SIG-M5 (cell line): ENCODE measurements at regions not wholly inside any gene's neighbourhood (a gene's known extent, or its start where the extent isn't known, plus 50 kb on each side); places are given as distances from the start of the nearest gene placed in this dataset.

Experiments used
- DNase-seq: peaks from one replicate; lab custom pipeline; 2025; lab: John Stamatoyannopoulos, UW

DNA sequence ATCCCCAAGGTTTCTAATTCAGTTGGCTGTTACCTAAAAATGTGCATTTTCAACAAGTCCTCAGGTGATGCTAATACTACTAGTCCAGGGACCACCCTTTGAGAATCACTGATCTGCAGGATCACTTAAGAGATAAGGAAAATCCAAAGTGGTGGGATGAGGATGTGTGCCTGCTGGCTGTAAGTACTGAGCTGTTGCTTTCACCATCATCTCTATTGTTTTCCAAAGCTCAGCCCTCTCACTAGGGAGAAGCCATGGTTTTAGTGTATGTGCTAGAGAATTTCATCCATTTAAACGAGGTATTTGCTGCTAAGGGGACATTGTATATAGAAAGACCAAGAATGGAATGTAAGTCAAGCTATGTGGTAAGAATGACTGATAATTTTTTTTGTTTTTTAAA is 202.3 kb downstream of the KIF21A start:
- DNase-seq: no peak

DNA sequence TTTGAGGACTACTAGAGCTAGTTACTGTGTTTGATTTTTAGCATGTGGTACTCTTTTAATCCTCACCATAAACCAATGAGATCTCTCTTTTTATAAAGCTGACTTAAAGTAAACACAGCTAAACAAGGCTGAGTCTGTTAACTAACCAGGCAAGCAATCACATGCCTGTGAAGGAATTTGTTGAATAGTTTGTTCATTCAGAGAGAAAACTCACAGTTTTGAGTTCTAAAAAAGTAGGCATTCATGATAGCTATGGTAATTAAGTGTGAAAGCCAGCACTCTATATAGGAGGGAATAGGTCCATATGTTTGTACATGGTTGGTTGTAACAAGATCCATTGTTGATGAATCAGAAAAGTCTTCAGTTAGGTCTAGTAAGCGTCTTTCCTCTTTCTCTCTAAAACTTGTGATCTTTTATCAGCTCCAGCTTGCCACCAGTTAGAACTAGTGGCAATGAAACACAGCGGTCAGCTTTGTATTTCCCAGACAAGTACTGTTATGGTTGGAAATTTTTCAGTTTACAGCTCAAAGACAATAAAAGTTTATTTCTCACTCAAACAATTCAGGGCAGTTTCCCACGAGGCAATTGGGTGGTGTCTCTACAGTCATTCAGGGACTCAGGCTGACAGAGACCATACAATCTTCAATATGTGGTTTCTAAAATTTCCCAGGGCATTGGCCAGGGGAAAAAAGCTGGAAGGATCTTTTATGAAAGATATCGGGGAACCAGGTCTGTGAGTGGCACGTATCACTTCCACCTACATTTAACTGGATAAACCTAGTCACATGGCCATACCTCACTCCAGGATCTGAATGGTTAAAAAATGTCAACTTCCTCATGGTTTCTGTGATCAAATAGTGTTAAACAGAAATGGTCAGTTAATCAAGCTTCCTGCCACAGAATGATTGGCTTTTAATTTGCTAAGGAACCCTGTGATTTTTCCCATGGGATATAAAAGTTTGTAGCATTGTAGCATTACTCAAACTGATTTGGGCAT is 203.1 kb downstream of the KIF21A start:
- DNase-seq: no peak

GRCh38 chr12:39237004-39237403 is 205.9 kb downstream of the KIF21A start:
- DNase-seq: no peak

DNA sequence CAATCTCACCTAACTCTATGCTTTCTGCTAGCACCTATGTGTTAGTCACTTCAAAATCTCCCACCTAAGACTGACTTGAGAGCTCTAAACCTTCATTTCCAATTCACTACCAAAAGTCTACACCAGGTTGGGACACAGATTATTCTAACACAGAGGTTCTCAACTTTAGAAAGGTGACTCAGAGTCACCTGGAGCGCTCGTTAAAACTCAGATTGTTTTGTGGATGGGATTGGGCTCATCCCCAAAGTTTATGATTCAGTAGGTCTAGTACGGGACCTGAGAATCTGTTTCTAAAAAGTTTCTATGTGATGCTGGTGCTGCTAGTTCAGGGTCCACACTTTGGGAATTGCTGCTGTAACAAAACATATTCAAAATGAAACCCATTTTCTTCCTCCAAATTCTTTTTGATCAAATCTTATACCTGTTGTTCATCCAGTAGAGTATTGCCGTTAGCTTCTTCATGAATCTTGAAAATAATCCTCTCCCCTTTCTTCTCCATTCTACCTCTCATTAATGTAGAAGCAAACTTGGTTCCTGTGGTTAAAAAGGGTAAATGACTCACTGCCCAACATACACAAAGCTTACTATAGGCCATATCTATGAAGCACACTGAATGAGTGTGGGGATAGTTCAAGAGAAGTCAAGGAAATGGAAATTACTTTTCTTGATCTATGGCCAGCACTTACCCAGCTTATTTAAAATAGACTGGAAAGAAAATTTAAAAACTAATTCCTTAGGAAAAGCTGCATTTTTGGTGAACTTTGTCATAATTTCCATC is 206.7 kb downstream of the KIF21A start:
- DNase-seq: no peak

- no peak for DNase-seq
Measured at GRCh38 chr12:39230086-39230485, 212.8 kb downstream of the KIF21A start.

GRCh38 chr12:39227218-39227617 is 215.7 kb downstream of the KIF21A start:
- DNase-seq: no peak

DNA sequence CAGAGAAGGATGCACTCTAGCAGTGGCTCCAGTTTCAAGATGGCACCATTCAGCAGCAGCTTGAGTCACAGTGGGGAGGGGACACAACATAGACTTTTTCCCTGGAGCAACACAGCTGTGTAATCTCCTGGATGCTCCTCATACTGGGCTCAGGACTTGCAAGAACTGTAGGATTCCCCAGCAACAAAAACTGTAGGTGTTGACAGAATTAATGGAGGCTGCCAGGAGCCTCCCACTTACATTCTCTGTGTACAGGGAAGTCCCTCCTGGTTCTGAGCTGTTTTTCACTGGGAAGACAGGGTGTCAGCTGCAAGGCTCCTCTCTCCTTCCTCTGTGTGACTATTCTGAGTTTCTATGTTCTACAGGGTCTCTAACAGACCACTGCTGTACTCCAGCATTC is 217.9 kb downstream of the KIF21A start:
- no peak for DNase-seq

- no peak for DNase-seq
Measured at GRCh38 chr12:39205969-39206368, 237.0 kb downstream of the KIF21A start.

DNA sequence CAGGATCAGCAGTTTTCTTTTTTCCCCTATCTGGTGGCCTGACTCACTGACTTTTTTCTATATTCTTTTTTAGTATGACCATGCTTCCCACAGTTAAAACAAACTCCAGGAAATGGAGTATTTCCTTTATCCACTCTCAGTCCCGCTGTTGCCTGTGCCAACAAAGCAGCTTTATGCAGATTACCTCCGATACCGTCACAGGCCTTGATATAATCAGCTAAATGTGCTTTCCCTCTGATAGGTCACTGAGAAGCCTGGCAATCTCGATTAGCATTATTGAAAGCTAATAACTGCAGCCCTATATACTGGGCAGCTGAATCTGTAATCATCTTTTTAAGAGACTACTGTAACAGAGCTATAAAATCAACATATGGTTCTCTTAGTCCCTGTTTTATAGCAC is 243.6 kb downstream of the KIF21A start:
- no peak for DNase-seq

GRCh38 chr12:39188689-39189088 is 254.2 kb downstream of the KIF21A start:
- no peak for DNase-seq

DNA sequence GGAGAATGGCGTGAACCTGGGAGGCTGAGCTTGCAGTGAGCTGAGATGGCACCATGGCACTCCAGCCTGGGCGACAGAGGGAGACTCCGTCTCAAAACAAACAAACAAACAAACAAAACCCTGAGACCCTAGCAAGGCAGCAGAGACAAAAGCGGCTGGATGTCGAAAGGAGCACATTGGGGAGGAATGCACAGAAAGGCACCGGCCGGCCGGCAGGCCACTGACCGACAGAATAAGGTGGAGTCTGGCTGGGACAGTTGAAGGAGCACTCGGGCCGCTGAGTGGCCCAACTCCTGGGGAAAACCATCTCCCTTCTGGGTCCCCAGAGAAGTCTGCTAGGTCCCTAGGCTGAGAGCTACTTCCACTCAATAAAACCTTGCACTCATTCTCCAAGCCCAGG is 256.2 kb downstream of the KIF21A start:
- DNase-seq: no peak

GRCh38 chr12:39178837-39179236 is 264.1 kb downstream of the KIF21A start:
- DNase-seq: no peak

DNA sequence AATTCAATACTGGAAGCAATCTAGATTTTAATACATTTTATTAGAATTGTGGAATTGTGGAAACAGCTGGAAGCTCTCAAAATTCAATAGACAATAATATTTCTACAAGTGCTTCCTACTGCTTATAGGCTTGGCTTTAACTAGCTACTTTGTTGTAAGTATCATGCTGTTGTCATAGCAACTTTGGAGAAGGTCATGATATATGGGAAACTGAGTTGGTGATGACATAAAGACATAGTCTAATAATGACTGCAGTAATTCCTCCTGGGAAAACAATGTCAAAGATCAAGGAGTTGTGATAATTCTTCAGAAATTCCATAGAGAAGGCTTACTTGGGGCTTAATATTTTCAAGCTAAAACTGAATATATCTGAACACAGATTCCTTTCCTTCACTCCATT is 266.6 kb downstream of the KIF21A start:
- DNase-seq: no peak

DNA sequence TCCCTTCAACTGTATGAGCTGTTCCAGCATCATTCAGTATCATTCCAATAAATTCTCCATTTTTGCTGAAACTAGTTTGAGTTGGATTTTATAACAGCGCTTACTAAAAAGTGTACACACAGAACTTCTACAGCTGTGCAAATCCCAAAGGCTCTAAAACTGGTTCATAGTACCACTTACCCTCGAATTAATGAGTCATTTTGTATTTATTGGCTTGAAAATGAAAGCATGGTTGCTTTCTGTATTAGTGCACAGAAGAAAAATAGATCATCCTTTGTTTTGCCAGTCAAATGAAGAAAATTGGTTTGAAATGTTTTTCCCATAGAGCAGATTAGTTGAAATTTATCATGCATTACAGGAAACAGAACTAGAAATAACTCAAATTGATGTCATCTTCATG is 268.3 kb upstream of the CPNE8 start:
- DNase-seq: no peak

- DNase-seq: no peak
Measured at GRCh38 chr12:39165338-39165737, 259.9 kb upstream of the CPNE8 start.

DNA sequence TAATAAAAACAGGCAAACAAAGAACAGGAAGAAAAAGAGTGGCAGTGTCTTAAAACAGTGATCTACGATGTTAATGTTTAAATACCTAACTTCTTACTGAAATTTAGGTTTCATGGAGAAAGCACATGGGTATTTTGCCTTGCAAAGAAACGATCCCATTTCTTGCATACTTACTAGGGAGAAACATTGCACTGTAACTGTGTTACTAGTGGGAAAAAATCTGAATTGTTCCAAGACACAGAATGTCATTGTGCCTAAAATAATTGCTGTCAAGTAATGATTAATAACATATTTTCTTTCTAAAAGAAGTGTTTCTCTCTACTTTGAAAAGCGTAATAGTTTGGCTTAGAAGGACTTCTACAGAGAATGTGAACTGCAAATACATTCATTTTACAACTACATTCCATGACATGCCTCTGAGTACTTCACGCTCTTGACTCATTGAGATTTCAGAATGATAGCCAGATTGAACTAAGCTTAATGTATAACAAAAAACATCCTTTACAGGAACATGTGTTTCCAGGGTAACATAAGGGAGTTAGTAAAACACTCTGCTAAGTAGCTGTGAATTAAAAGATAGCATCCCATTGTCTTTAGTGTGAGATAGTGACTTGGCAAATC is 256.2 kb upstream of the CPNE8 start:
- no peak for DNase-seq

DNA sequence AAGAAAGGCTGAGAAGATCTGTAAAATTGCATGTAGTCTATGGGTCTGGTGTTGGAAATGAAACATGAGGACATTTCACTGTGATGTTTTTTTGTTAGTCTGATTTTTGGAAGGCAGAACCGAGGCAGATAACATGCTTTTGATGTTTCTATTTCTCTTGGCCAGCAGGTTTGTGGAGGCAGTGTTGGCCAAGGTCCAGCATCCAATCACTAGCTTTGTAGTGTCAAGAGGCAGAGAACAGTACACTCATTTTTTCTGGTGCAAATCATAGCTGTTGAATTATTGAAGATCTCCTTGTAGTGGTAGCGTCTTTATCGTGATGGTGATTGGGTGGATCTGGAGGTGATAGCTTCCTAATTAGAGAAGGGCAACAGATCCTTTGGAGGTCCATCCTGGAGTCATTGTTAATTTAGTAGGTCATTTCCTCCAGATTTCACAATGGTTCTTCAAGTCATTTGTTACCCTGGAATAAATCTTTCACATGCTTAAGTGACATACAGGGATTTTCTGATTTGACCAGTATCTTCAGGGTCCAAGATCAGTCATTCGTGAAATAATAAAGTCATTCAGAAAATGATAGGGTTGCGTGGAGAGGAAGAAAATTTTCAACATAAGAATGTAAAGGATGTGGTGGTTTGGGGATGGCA is 252.4 kb upstream of the CPNE8 start:
- DNase-seq: no peak

DNA sequence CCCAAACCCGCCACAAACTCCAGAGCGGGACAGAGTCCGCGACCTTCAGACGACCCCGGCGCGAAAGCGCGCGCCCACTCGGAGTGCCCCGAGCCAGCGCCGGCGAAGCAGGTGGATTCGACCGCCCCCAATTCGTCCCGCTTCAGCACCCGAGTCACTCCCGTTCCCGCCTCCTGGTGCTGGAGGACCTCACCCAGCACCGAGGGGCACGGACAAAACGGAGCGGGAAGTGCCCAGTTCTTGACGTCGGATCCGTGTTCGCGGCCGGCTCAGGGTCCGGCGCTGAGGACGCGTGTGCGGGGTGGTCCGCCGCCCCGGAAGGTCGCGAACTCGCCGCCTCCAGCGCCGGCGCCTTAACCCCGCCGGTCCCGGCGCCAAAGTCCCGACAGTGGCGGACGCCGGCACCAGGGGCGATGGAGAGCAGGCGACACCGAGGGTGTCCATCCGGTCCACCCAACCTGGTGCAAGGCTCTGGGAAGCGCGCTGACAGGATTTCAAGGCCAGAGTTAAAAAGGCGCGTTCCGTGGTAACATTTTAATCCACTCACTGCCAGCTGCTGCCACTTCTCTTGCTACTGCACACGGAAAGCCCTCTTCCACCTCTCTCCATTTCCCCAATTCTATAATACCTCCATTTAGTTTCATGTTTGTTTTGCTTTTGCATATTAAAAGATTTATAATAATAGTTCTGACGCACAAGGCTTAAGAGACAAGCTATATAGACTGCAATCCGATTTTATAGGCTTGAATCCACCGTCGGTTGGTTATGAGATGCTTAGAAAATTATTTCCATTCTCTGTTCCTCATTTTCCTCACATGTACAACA is 240.0 kb upstream of the CPNE8 start:
- DNase-seq: no peak

GRCh38 chr12:39144613-39145061 is 239.2 kb upstream of the CPNE8 start:
- DNase-seq: no peak

- no peak for DNase-seq
Measured at GRCh38 chr12:39138268-39138667, 232.9 kb upstream of the CPNE8 start.

DNA sequence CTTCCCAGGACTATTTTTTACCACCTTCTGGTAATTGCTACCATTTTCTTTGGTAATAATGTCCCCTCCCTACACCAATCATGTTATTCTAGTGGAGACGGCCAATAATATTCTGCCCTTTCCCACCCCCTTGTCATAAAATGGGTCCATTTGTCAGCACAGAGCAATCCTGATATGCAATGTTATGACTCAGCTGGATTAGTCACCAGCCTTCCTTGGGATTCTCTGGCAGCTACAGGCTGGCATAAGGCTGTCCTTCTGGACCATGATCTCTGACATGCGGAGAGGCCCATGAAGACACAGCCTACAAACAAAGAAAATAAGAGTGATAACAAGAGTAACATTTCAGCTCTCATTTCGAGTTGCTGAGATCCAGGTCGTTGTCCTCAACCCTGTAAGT is 222.0 kb upstream of the CPNE8 start:
- DNase-seq: no peak
